AG09309 (cell line): ENCODE measurements at regions not wholly inside any gene's neighbourhood (a gene's known extent, or its start where the extent isn't known, plus 50 kb on each side); places are given as distances from the start of the nearest gene placed in this dataset.
A peak's percentile ranks its signal among the peaks of the same experiment; 100 is the strongest.

Source experiments
- DNase-seq: peaks from one replicate; pipeline ENCODE4 v3.0.0-alpha.2; 2010; ENCODE audit warnings: low read depth
- H3K4me3 ChIP-seq: 2 replicates; pipeline ENCODE4 v1.5.1; 2011; ENCODE audit warnings: mild to moderate bottlenecking, low read depth, low read length, moderate library complexity; ENCODE audit not compliant: control insufficient read depth
- CTCF ChIP-seq: IDR thresholded peaks from 2 replicates; pipeline ENCODE4 v1.5.1; 2011; ENCODE audit warnings: mild to moderate bottlenecking, low read depth, low read length, inconsistent platforms; ENCODE audit not compliant: insufficient read depth, control insufficient read depth; ENCODE audit errors: missing control alignments

GRCh38 chr14:25122211-25122610, 72.3 kb upstream of the STXBP6 start:
- no peak overlapping the region for H3K4me3 ChIP-seq

GRCh38 chr14:25121337-25122129, 71.6 kb upstream of the STXBP6 start:
- DNase-seq = peak; percentile 73
- no peak for TF ChIP-seq CTCF
- H3K4me3 ChIP-seq = no peak overlapping the region

More at GRCh38 chr14:25122211-25122610, 72.3 kb upstream of the STXBP6 start:
- no peak for TF ChIP-seq CTCF
- DNase-seq = no peak

- no peak overlapping the region for H3K4me3 ChIP-seq
- no peak for TF ChIP-seq CTCF
- no peak for DNase-seq
Measured at GRCh38 chr14:25120261-25120660, 70.3 kb upstream of the STXBP6 start.

GRCh38 chr14:25118671-25119070, 68.7 kb upstream of the STXBP6 start:
- no peak for TF ChIP-seq CTCF
- H3K4me3 ChIP-seq = no peak overlapping the region
- no peak for DNase-seq

- no peak for TF ChIP-seq CTCF
- no peak for DNase-seq
- H3K4me3 ChIP-seq = no peak overlapping the region
Measured at GRCh38 chr14:25117342-25117741, 67.4 kb upstream of the STXBP6 start.

GRCh38 chr14:25116607-25117006, 66.7 kb upstream of the STXBP6 start:
- TF ChIP-seq CTCF = no peak
- no peak overlapping the region for H3K4me3 ChIP-seq
- no peak for DNase-seq
